ENCODE measurements at regions not wholly inside any gene's neighbourhood (a gene's known extent, or its start where the extent isn't known, plus 50 kb on each side); places are given as distances from the start of the nearest gene placed in this dataset.

GRCh38 chr12:74794522-74794921 lies 256.9 kb downstream of the ATXN7L3B start:
- Histone ChIP-seq H3K79me2 (no peaks in the 10 kb centered on the region), H3K9me3 (ENCODE audit: control insufficient read depth, low read length) (no peaks in the 10 kb centered on the region), H3K4me3 (ENCODE audit: low read depth, low read length) (no peak overlapping the region), H3K9ac (no peak overlapping the region), H3K4me2 (ENCODE audit: low read length) (no peak overlapping the region), H3K27ac (no peak overlapping the region), H3K36me3 (ENCODE audit: control insufficient read depth, insufficient read depth, low read length) (no peaks in the 10 kb centered on the region), H2AFZ (no peak overlapping the region), H3K27me3 (ENCODE audit: control insufficient read depth, insufficient read depth, low read length) (no peaks in the 10 kb centered on the region), H3K4me1 (no peaks in the 10 kb centered on the region)
- no peak for TF ChIP-seq CTCF (IDR thresholded peaks at IDR 0.05)

- TF ChIP-seq CTCF (IDR thresholded peaks at IDR 0.05): no peak
- no peak overlapping the region for H3K27ac ChIP-seq
- no peak overlapping the region for H2AFZ ChIP-seq
- H3K4me3 ChIP-seq (ENCODE audit: low read depth, low read length): no peak overlapping the region
- H3K9ac ChIP-seq: no peak overlapping the region
- H3K27me3 ChIP-seq (ENCODE audit: control insufficient read depth, insufficient read depth, low read length): no peaks in the 10 kb centered on the region
- H3K4me1 ChIP-seq: no peaks in the 10 kb centered on the region
- H3K36me3 ChIP-seq (ENCODE audit: control insufficient read depth, insufficient read depth, low read length): no peaks in the 10 kb centered on the region
- no peaks in the 10 kb centered on the region for H3K79me2 ChIP-seq
- H3K4me2 ChIP-seq (ENCODE audit: low read length): no peak overlapping the region
- H3K9me3 ChIP-seq (ENCODE audit: control insufficient read depth, low read length): no peaks in the 10 kb centered on the region
Measured at GRCh38 chr12:74801625-74802024, 264.0 kb downstream of the ATXN7L3B start.

- Histone ChIP-seq H3K36me3 (ENCODE audit: control insufficient read depth, insufficient read depth, low read length) (no peaks in the 10 kb centered on the region), H3K4me3 (ENCODE audit: low read depth, low read length) (no peak overlapping the region), H3K9ac (no peak overlapping the region), H3K27me3 (ENCODE audit: control insufficient read depth, insufficient read depth, low read length) (no peaks in the 10 kb centered on the region), H2AFZ (no peak overlapping the region), H3K79me2 (no peaks in the 10 kb centered on the region), H3K4me1 (no peaks in the 10 kb centered on the region), H3K4me2 (ENCODE audit: low read length) (no peak overlapping the region), H3K27ac (no peak overlapping the region), H3K9me3 (ENCODE audit: control insufficient read depth, low read length) (no peaks in the 10 kb centered on the region)
- TF ChIP-seq CTCF (IDR thresholded peaks at IDR 0.05): no peak
Measured at GRCh38 chr12:74816398-74817175, 279.0 kb downstream of the ATXN7L3B start.

GRCh38 chr12:74817499-74817898 lies 279.9 kb downstream of the ATXN7L3B start:
- no peak for TF ChIP-seq CTCF (IDR thresholded peaks at IDR 0.05)
- Histone ChIP-seq H3K27me3 (ENCODE audit: control insufficient read depth, insufficient read depth, low read length) (no peaks in the 10 kb centered on the region), H3K9me3 (ENCODE audit: control insufficient read depth, low read length) (no peaks in the 10 kb centered on the region), H3K79me2 (no peaks in the 10 kb centered on the region), H3K27ac (no peak overlapping the region), H3K4me1 (no peaks in the 10 kb centered on the region), H3K36me3 (ENCODE audit: control insufficient read depth, insufficient read depth, low read length) (no peaks in the 10 kb centered on the region), H3K9ac (no peak overlapping the region), H3K4me3 (ENCODE audit: low read depth, low read length) (no peak overlapping the region), H3K4me2 (ENCODE audit: low read length) (no peak overlapping the region), H2AFZ (no peak overlapping the region)

- H3K36me3 ChIP-seq (ENCODE audit: control insufficient read depth, insufficient read depth, low read length): no peaks in the 10 kb centered on the region
- no peak overlapping the region for H3K4me2 ChIP-seq (ENCODE audit: low read length)
- no peak overlapping the region for H2AFZ ChIP-seq
- H3K9ac ChIP-seq: no peak overlapping the region
- no peaks in the 10 kb centered on the region for H3K79me2 ChIP-seq
- H3K27me3 ChIP-seq (ENCODE audit: control insufficient read depth, insufficient read depth, low read length): no peaks in the 10 kb centered on the region
- no peak overlapping the region for H3K4me3 ChIP-seq (ENCODE audit: low read depth, low read length)
- H3K27ac ChIP-seq: no peak overlapping the region
- no peak for TF ChIP-seq CTCF (IDR thresholded peaks at IDR 0.05)
- H3K9me3 ChIP-seq (ENCODE audit: control insufficient read depth, low read length): no peaks in the 10 kb centered on the region
- no peaks in the 10 kb centered on the region for H3K4me1 ChIP-seq
Measured at GRCh38 chr12:74818412-74818811, 280.8 kb downstream of the ATXN7L3B start.

All from parathyroid adenoma (tissue), 2 donors.